A549 (cell line): ENCODE measurements at regions not wholly inside any gene's neighbourhood (a gene's known extent, or its start where the extent isn't known, plus 50 kb on each side); places are given as distances from the start of the nearest gene placed in this dataset.

Experiments
- ATAC-seq, 2 experiments: fragments of 200-7000 bp in 1 of 2; fragments of >200 bp in 1 of 2; cut with Nextera tagmentation in 1 of 2; cut with Tn5 transposase in 1 of 2; 3 replicates each; pipeline versions ENCODE4 v1.8.0 to v1.9.1; 2018 to 2020; ENCODE audit warnings: mild to moderate bottlenecking in 1 of 2, moderate library complexity in 1 of 2
- CTCF ChIA-PET: fragments of 300-600 bp; sonication (Branson Sonifier 250); formaldehyde crosslinking; extraction: SDS; loops from one replicate; lab custom pipeline; 2021; ENCODE audit warnings: antibody characterized with exemption, inconsistent platforms; lab: Yijun Ruan, JAX
- POLR2A ChIA-PET: fragments of 350-600 bp; formaldehyde crosslinking; extraction: SDS; loops from one replicate; lab custom pipeline; 2021; ENCODE audit warnings: antibody characterized with exemption, inconsistent platforms; lab: Yijun Ruan, JAX
- DNase-seq, 2 experiments: peaks; one replicate each; pipeline versions ENCODE4 v3.0.0 to v3.0.0-alpha.2; 2011 to 2016; ENCODE audit warnings: low read depth in 1 of 2, low spot score in 1 of 2
- FAIRE-seq: peaks from 2 replicates; lab custom pipeline; 2011; peaks lifted over from hg19 to GRCh38; lab: Jason Lieb, UNC
- H3K27ac ChIP-seq, 2 experiments: fragments of >200 bp; sonication (Bioruptor Twin); formaldehyde crosslinking; 3 replicates each; pipeline ENCODE4 v1.5.1; 2016 to 2017
- H3K4me1 ChIP-seq: fragments of >200 bp; sonication (Bioruptor Twin); formaldehyde crosslinking; 3 replicates; pipeline ENCODE4 v1.6.1; 2016
- H3K4me2 ChIP-seq: fragments of >200 bp; sonication (Bioruptor Twin); formaldehyde crosslinking; 3 replicates; pipeline ENCODE4 v1.6.1; 2016
- H3K4me3 ChIP-seq: fragments of >200 bp; sonication (Bioruptor Twin); formaldehyde crosslinking; 3 replicates; pipeline ENCODE4 v1.5.1; 2016
- H3K9me3 ChIP-seq: fragments of >200 bp; sonication (Bioruptor Twin); formaldehyde crosslinking; 3 replicates; pipeline ENCODE4 v1.6.1; 2016
- CBX2 ChIP-seq: fragments of 200-600 bp; sonication (generic); IDR thresholded peaks from 2 replicates; pipeline ENCODE4 v1.6.1; 2016; ENCODE audit warnings: low read depth, mild to moderate bottlenecking, borderline replicate concordance
- CTCF ChIP-seq: fragments of >200 bp; sonication (Bioruptor Twin); formaldehyde crosslinking; IDR thresholded peaks from 3 replicates; pipeline ENCODE4 v1.5.1; 2016
- ELK1 ChIP-seq: fragments of 150-350 bp; IDR thresholded peaks from 2 replicates; pipeline ENCODE4 v1.6.1; 2014; ENCODE audit warnings: low read depth, mild to moderate bottlenecking, low read length
- ESRRA ChIP-seq: fragments of 150-350 bp; IDR thresholded peaks from 2 replicates; pipeline ENCODE4 v1.6.1; 2014; ENCODE audit warnings: mild to moderate bottlenecking, low read length, borderline replicate concordance
- FOSB ChIP-seq: fragments of 250-450 bp; sonication (Bioruptor Pico); IDR thresholded peaks from 2 replicates; pipeline ENCODE4 v1.5.0; 2020; ENCODE audit warnings: mild to moderate bottlenecking, moderate library complexity
- FOSL2 ChIP-seq, 2 experiments: fragments of 450-650 bp in 1 of 2; fragments of >200 bp in 1 of 2; sonication (Bioruptor Twin) in 1 of 2; formaldehyde crosslinking; IDR thresholded peaks; 2 replicates each; pipeline versions ENCODE4 v1.5.0 to v1.6.1; 2016 to 2020; ENCODE audit warnings: mild to moderate bottlenecking in 1 of 2, moderate library complexity in 1 of 2
- FOXS1 ChIP-seq: fragments of 250-450 bp; sonication (Bioruptor Pico); IDR thresholded peaks from 2 replicates; pipeline ENCODE4 v1.5.0; 2020; ENCODE audit warnings: mild to moderate bottlenecking, moderate library complexity
- HMGXB4 ChIP-seq: fragments of 250-450 bp; sonication (Bioruptor Pico); IDR thresholded peaks from 2 replicates; pipeline ENCODE4 v1.5.0; 2021; ENCODE audit warnings: mild to moderate bottlenecking, moderate library complexity, borderline replicate concordance
- HOXB5 ChIP-seq: fragments of 250-450 bp; sonication (Bioruptor Pico); IDR thresholded peaks from 2 replicates; pipeline ENCODE4 v1.5.0; 2020; ENCODE audit warnings: mild to moderate bottlenecking, moderate library complexity
- JUN ChIP-seq, 2 experiments: fragments of >200 bp; sonication (Bioruptor Twin); formaldehyde crosslinking; IDR thresholded peaks; 2 replicates in 1 of 2; 3 replicates in 1 of 2; pipeline ENCODE4 v1.6.1; 2016 to 2017
- JUNB ChIP-seq: fragments of >200 bp; sonication (Bioruptor Twin); formaldehyde crosslinking; IDR thresholded peaks from 2 replicates; pipeline ENCODE4 v1.6.1; 2016
- KDM1A ChIP-seq: fragments of 200-600 bp; sonication (generic); IDR thresholded peaks from 2 replicates; pipeline ENCODE4 v1.6.1; 2016; ENCODE audit warnings: low read depth, mild to moderate bottlenecking
- MAZ ChIP-seq: fragments of 150-350 bp; IDR thresholded peaks from 2 replicates; pipeline ENCODE4 v1.6.1; 2014; ENCODE audit warnings: antibody characterized with exemption, low read depth, low read length, borderline replicate concordance
- MYC ChIP-seq: IDR thresholded peaks from 2 replicates; pipeline ENCODE4 v1.6.1; 2012; ENCODE audit warnings: mild to moderate bottlenecking, inconsistent platforms, low read length, improper control_type of control experiment, borderline replicate concordance
- POLR2AphosphoS2 ChIP-seq: conservative IDR thresholded peaks from 2 replicates; pipeline ENCODE4 v1.6.1; 2012; ENCODE audit warnings: low read length, improper control_type of control experiment, inconsistent platforms
- RFX5 ChIP-seq: fragments of 450-650 bp; IDR thresholded peaks from 2 replicates; pipeline ENCODE4 v1.7.1; 2014; ENCODE audit warnings: antibody characterized with exemption, mild to moderate bottlenecking, moderate library complexity
- RNF2 ChIP-seq: fragments of 200-600 bp; sonication (generic); IDR thresholded peaks from 2 replicates; pipeline ENCODE4 v1.6.1; 2016; ENCODE audit warnings: low read depth, mild to moderate bottlenecking, antibody characterized with exemption, moderate library complexity, borderline replicate concordance
- SMC3 ChIP-seq: fragments of >200 bp; sonication (Bioruptor Twin); formaldehyde crosslinking; IDR thresholded peaks from 3 replicates; pipeline ENCODE4 v1.6.1; 2018; ENCODE audit warnings: inconsistent platforms
- SREBF2 ChIP-seq: fragments of 450-650 bp; IDR thresholded peaks from 2 replicates; pipeline ENCODE4 v1.6.1; 2014; ENCODE audit warnings: mild to moderate bottlenecking, moderate library complexity
- TFCP2L1 ChIP-seq: fragments of 250-450 bp; sonication (Bioruptor Pico); IDR thresholded peaks from 2 replicates; pipeline ENCODE4 v1.5.0; 2021; ENCODE audit warnings: mild to moderate bottlenecking
- ZFP36 ChIP-seq: fragments of 450-650 bp; IDR thresholded peaks from 2 replicates; pipeline ENCODE4 v1.6.1; 2014; ENCODE audit warnings: borderline replicate concordance; ENCODE audit not compliant: partially characterized antibody
- WGBS: methylation state at CpG from one replicate; pipeline ENCODE4 v1.1.6; 2017; ENCODE audit errors: missing lambda C conversion rate; 5-methylcytosine and 5-hydroxymethylcytosine counted together

- FAIRE-seq (no peak), DNase-seq (no peak)
- no peak overlapping the region for H3K27ac ChIP-seq
- H3K9me3 ChIP-seq = no peaks in the 10 kb centered on the region
- TF ChIP-seq KDM1A (no peak), TFCP2L1 (CRISPR knock-in tag) (no peak)
- TF ChIP-seq, all 56 proteins: peak for 0
- 17% methylated on average over 6 of the region's 6 CpGs for WGBS
- Histone ChIP-seq H3K4me3 (no peak overlapping the region), H3K4me1 (no peaks in the 10 kb centered on the region), H3K4me2 (no peak overlapping the region)
- ChIA-PET CTCF (no interaction called here), POLR2A (no interaction called here)
- ATAC-seq = 0 out of 6 replicates have a peak, but pooled peaks of 1 of the 2 experiments have one; percentile 33
These were observed 378.2 kb downstream of the STK39 start for GRCh38 chr2:167869200-167869599.

- TF ChIP-seq ELK1 = no peak
- TF ChIP-seq SMC3 = no peak
- no peak for TF ChIP-seq JUN (IDR thresholded peaks at IDR 0.05)
- no peak for TF ChIP-seq HOXB5 (CRISPR knock-in tag)
- no peak for TF ChIP-seq CTCF
- H3K27ac ChIP-seq = no peak overlapping the region
- H3K4me2 ChIP-seq = no peak overlapping the region
- FAIRE-seq (no peak), DNase-seq (no peak), ATAC-seq (no peak)
- H3K4me3 ChIP-seq = no peak overlapping the region
- ChIA-PET POLR2A (no interaction called here), CTCF (no interaction called here)
- WGBS = 59% methylated on average over 2 of the region's 2 CpGs
- H3K9me3 ChIP-seq = no peaks in the 10 kb centered on the region
- no peaks in the 10 kb centered on the region for H3K4me1 ChIP-seq
These were observed 384.0 kb downstream of the STK39 start for GRCh38 chr2:167863377-167863776.

GRCh38 chr2:167862782-167863181 lies 384.6 kb downstream of the STK39 start:
- ATAC-seq (no peak), DNase-seq (no peak), FAIRE-seq (no peak)
- ChIA-PET POLR2A (no interaction called here), CTCF (interaction anchor here (1.3 kb wide), 1 partner anchor 12 kb away, joined by 3 read pairs; no protein-coding TSS in a partner anchor)
- WGBS = 24% methylated on average over 3 of the region's 3 CpGs
- H3K9me3 ChIP-seq = no peaks in the 10 kb centered on the region
- TF ChIP-seq RFX5 (no peak), FOSL2 (IDR thresholded peaks at IDR 0.05) (no peak), FOSL2 (CRISPR knock-in tag; IDR thresholded peaks at IDR 0.05) (no peak), FOSB (CRISPR knock-in tag) (no peak), RNF2 (no peak), JUNB (no peak), CBX2 (no peak), JUN (IDR thresholded peaks at IDR 0.05) (no peak), MYC (no peak), SREBF2 (no peak), FOXS1 (CRISPR knock-in tag) (no peak), HMGXB4 (CRISPR knock-in tag) (no peak), POLR2AphosphoS2 (no peak), MAZ (no peak), ZFP36 (no peak), ESRRA (no peak), TFCP2L1 (CRISPR knock-in tag) (no peak)
- no peaks in the 10 kb centered on the region for H3K4me1 ChIP-seq
- no peak overlapping the region for H3K4me3 ChIP-seq
- no peak overlapping the region for H3K27ac ChIP-seq
- no peak overlapping the region for H3K4me2 ChIP-seq
